B cell (primary cell): ENCODE measurements at regions not wholly inside any gene's neighbourhood (a gene's known extent, or its start where the extent isn't known, plus 50 kb on each side); places are given as distances from the start of the nearest gene placed in this dataset.

ENCODE experiments used
- EZH2 ChIP-seq: IDR thresholded peaks from 2 replicates; pipeline ENCODE4 v1.6.1; 2012; ENCODE audit warnings: borderline replicate concordance, low read depth, mild to moderate bottlenecking, moderate library complexity, low read length; ENCODE audit not compliant: insufficient read depth, poor library complexity, severe bottlenecking
- TF ChIP-seq, protein P1 (sequence below): fragments of 200-600 bp; IDR thresholded peaks from one replicate; pipeline ENCODE4 v1.8.0; 2022; ENCODE audit warnings: antibody characterized with exemption, mild to moderate bottlenecking

DNA sequence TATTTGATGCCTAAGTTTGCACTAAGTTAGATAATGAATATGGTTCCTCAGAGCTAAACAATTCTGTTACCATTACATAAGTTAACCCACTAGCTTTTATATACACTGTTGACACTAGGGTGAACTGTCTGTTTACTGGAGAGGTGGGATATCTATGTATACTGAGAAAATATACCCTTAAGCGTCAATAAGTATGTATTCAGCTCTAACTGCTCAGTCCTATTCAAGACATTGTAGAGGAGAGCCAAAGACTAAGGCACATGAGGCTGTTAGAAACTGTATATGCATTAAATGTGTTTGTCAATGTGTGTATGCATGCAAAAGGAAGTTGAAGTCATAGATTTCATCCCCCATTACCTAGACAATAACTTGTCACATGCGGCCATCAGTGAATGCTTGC lies 710.0 kb downstream of the TDRD15 start:
- TF ChIP-seq, protein P1, sequence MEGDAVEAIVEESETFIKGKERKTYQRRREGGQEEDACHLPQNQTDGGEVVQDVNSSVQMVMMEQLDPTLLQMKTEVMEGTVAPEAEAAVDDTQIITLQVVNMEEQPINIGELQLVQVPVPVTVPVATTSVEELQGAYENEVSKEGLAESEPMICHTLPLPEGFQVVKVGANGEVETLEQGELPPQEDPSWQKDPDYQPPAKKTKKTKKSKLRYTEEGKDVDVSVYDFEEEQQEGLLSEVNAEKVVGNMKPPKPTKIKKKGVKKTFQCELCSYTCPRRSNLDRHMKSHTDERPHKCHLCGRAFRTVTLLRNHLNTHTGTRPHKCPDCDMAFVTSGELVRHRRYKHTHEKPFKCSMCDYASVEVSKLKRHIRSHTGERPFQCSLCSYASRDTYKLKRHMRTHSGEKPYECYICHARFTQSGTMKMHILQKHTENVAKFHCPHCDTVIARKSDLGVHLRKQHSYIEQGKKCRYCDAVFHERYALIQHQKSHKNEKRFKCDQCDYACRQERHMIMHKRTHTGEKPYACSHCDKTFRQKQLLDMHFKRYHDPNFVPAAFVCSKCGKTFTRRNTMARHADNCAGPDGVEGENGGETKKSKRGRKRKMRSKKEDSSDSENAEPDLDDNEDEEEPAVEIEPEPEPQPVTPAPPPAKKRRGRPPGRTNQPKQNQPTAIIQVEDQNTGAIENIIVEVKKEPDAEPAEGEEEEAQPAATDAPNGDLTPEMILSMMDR, result no peak
- TF ChIP-seq EZH2, result no peak
